DMS 273 treated with DMSO at 0.1 percent for 48 hours (cell line): ENCODE measurements at regions not wholly inside any gene's neighbourhood (a gene's known extent, or its start where the extent isn't known, plus 50 kb on each side); places are given as distances from the start of the nearest gene placed in this dataset.
A peak's percentile ranks its signal among the peaks of the same experiment; 100 is the strongest.

Source experiments
- DNase-seq: peaks from one replicate; lab custom pipeline; 2025; lab: John Stamatoyannopoulos, UW

GRCh38 chr18:53817976-53818950, 406.2 kb downstream of the MBD2 start:
- no peak for DNase-seq

GRCh38 chr18:53800171-53800570, 424.3 kb downstream of the MBD2 start:
- DNase-seq, result no peak

- no peak for DNase-seq
Observed at GRCh38 chr18:53799134-53799533, 425.3 kb downstream of the MBD2 start.

- DNase-seq, result no peak
Observed at GRCh38 chr18:53798516-53798915, 426.0 kb downstream of the MBD2 start.

- DNase-seq, result no peak
Observed at GRCh38 chr18:53797998-53798495, 426.4 kb downstream of the MBD2 start.

- DNase-seq, result no peak
Observed at GRCh38 chr18:53796040-53796729, 428.3 kb downstream of the MBD2 start.

GRCh38 chr18:53795610-53796009, 428.9 kb downstream of the MBD2 start:
- no peak for DNase-seq

- no peak for DNase-seq
Observed at GRCh38 chr18:53795061-53795460, 429.4 kb downstream of the MBD2 start.

GRCh38 chr18:53792762-53793161, 431.7 kb downstream of the MBD2 start:
- DNase-seq, result no peak

- DNase-seq, result no peak
Observed at GRCh38 chr18:53790786-53791185, 433.7 kb downstream of the MBD2 start.

GRCh38 chr18:53789376-53790247, 434.9 kb downstream of the MBD2 start:
- DNase-seq, result no peak

- no peak for DNase-seq
Observed at GRCh38 chr18:53785811-53786210, 438.7 kb downstream of the MBD2 start.

- no peak for DNase-seq
Observed at GRCh38 chr18:53784253-53784652, 440.2 kb downstream of the MBD2 start.

- no peak for DNase-seq
Observed at GRCh38 chr18:53780666-53781065, 443.8 kb downstream of the MBD2 start.

- no peak for DNase-seq
Observed at GRCh38 chr18:53772293-53772692, 452.2 kb downstream of the MBD2 start.

GRCh38 chr18:53771664-53772063, 452.8 kb downstream of the MBD2 start:
- peak; percentile 67 for DNase-seq

- DNase-seq, result no peak
Observed at GRCh38 chr18:53765211-53765610, 459.3 kb downstream of the MBD2 start.

GRCh38 chr18:53764086-53764485, 460.4 kb downstream of the MBD2 start:
- DNase-seq, result no peak

- no peak for DNase-seq
Observed at GRCh38 chr18:53757328-53757727, 467.1 kb downstream of the MBD2 start.

GRCh38 chr18:53756610-53756972, 467.9 kb downstream of the MBD2 start:
- DNase-seq, result no peak

GRCh38 chr18:53755914-53756609, 468.4 kb downstream of the MBD2 start:
- DNase-seq, result no peak
